ENCODE measurements at regions not wholly inside any gene's neighbourhood (a gene's known extent, or its start where the extent isn't known, plus 50 kb on each side); places are given as distances from the start of the nearest gene placed in this dataset.

DNA sequence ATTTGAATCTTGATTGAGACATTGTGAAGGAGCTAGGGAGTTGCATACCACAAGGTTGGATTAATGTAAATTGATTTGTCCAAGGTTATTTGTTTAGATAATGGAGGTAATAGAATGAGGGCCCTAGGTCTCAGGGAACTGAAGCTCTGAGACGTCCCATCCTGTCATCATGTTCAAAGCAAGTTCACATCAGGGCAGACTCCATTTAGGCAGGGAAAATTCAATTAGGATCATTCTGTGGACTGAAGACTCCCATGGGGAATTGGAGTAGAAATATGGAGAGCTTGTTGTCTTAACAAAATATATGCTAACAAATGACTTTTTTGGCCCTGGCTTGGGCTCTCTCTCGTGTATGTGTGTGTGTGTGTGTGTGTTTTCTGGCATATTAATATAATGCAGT is 722.0 kb upstream of the ADAMTS16 start:
- H3K4me2 ChIP-seq (ENCODE audit: low read length), result no peak overlapping the region

DNA sequence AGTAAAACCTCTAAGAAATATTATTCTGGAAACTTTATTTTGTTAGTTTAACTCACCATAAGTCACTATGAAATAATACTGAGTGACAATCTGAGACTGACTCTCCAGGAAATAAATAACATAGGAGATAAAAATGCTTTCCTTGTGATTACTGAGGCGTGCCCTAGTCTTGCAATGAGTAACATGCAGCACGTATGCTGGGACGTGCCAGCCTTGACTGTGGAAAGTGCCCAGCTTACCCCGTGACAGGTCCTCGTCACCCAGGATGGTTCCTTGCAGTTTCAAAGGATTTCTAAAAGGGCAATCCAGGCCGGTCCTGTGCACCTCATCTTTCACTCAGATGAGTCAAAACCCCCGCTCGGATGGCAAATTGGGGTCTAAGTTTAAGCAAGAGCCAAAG is 720.8 kb upstream of the ADAMTS16 start:
- Histone ChIP-seq H3K4me3 (ENCODE audit: low read depth, low read length) (no peak overlapping the region), H3K79me2 (no peaks in the 10 kb centered on the region), H3K27ac (no peak overlapping the region), H3K27me3 (ENCODE audit: control insufficient read depth, insufficient read depth, low read length) (no peaks in the 10 kb centered on the region), H3K9me3 (ENCODE audit: control insufficient read depth, low read length) (no peaks in the 10 kb centered on the region), H3K4me1 (no peaks in the 10 kb centered on the region), H3K36me3 (ENCODE audit: control insufficient read depth, insufficient read depth, low read length) (no peaks in the 10 kb centered on the region), H3K4me2 (ENCODE audit: low read length) (no peak overlapping the region), H2AFZ (no peak overlapping the region), H3K9ac (no peak overlapping the region)
- TF ChIP-seq, protein P1, sequence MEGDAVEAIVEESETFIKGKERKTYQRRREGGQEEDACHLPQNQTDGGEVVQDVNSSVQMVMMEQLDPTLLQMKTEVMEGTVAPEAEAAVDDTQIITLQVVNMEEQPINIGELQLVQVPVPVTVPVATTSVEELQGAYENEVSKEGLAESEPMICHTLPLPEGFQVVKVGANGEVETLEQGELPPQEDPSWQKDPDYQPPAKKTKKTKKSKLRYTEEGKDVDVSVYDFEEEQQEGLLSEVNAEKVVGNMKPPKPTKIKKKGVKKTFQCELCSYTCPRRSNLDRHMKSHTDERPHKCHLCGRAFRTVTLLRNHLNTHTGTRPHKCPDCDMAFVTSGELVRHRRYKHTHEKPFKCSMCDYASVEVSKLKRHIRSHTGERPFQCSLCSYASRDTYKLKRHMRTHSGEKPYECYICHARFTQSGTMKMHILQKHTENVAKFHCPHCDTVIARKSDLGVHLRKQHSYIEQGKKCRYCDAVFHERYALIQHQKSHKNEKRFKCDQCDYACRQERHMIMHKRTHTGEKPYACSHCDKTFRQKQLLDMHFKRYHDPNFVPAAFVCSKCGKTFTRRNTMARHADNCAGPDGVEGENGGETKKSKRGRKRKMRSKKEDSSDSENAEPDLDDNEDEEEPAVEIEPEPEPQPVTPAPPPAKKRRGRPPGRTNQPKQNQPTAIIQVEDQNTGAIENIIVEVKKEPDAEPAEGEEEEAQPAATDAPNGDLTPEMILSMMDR (IDR thresholded peaks at IDR 0.05), result no peak

More for the DNA sequence above, 722.0 kb upstream of the ADAMTS16 start:
- H3K27ac ChIP-seq, result no peak overlapping the region
- H3K9me3 ChIP-seq (ENCODE audit: control insufficient read depth, low read length), result no peaks in the 10 kb centered on the region
- H3K36me3 ChIP-seq (ENCODE audit: control insufficient read depth, insufficient read depth, low read length), result no peaks in the 10 kb centered on the region
- TF ChIP-seq, protein P1 (IDR thresholded peaks at IDR 0.05), result no peak
- no peak overlapping the region for H2AFZ ChIP-seq
- no peaks in the 10 kb centered on the region for H3K79me2 ChIP-seq
- no peak overlapping the region for H3K9ac ChIP-seq
- H3K27me3 ChIP-seq (ENCODE audit: control insufficient read depth, insufficient read depth, low read length), result no peaks in the 10 kb centered on the region
- H3K4me1 ChIP-seq, result no peaks in the 10 kb centered on the region
- H3K4me3 ChIP-seq (ENCODE audit: low read depth, low read length), result no peak overlapping the region

DNA sequence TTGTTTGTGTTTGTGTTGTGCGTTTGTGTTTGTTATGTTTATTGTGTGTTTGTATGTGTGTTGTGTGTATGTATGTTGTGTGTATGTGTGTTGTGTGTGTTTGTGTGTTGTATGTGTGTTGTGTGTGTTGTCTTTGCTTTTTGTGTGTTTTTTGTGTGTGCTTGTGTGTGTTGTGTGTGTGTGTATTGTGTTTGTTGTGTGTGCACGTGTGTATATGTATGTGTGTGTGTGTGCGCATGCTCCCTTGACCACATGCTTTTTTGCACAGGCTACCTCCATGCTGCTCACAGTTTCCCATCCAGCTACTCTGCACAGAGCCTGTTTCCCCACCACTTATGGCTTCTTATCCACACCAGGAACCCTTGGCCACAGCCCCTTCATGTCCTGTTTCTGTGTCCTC is 720.0 kb upstream of the ADAMTS16 start:
- TF ChIP-seq, protein P1 (IDR thresholded peaks at IDR 0.05), result no peak
- Histone ChIP-seq H3K4me2 (ENCODE audit: low read length) (no peak overlapping the region), H3K4me3 (ENCODE audit: low read depth, low read length) (no peak overlapping the region), H3K79me2 (no peaks in the 10 kb centered on the region), H3K27me3 (ENCODE audit: control insufficient read depth, insufficient read depth, low read length) (no peaks in the 10 kb centered on the region), H3K9ac (no peak overlapping the region), H3K36me3 (ENCODE audit: control insufficient read depth, insufficient read depth, low read length) (no peaks in the 10 kb centered on the region), H3K9me3 (ENCODE audit: control insufficient read depth, low read length) (no peaks in the 10 kb centered on the region), H2AFZ (no peak overlapping the region), H3K27ac (no peak overlapping the region), H3K4me1 (no peaks in the 10 kb centered on the region)

DNA sequence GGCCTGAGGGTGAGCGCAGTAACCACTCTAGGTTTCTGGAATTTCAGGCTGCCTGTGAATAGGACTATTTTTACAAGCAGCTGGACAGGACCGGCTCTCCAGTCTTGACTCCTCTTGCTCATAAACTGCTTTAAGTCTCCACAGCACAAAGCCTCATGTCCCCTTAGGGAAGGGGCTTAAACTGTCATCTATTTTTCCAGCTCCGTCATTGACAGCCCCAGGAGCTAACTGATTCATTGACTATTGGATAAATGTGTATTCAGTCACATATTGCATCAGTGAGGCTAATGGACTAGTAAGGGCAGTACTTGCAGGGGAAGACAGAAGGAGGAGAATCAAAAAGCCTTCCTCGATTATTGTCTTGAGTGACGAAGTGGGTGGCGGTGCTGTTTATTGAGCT is 719.4 kb upstream of the ADAMTS16 start:
- Histone ChIP-seq H3K4me2 (ENCODE audit: low read length) (no peak overlapping the region), H3K36me3 (ENCODE audit: control insufficient read depth, insufficient read depth, low read length) (no peaks in the 10 kb centered on the region), H3K4me1 (no peaks in the 10 kb centered on the region), H3K4me3 (ENCODE audit: low read depth, low read length) (no peak overlapping the region), H3K9ac (no peak overlapping the region), H2AFZ (no peak overlapping the region), H3K27me3 (ENCODE audit: control insufficient read depth, insufficient read depth, low read length) (no peaks in the 10 kb centered on the region), H3K79me2 (no peaks in the 10 kb centered on the region), H3K27ac (no peak overlapping the region), H3K9me3 (ENCODE audit: control insufficient read depth, low read length) (no peaks in the 10 kb centered on the region)
- TF ChIP-seq, protein P1 (IDR thresholded peaks at IDR 0.05), result no peak

DNA sequence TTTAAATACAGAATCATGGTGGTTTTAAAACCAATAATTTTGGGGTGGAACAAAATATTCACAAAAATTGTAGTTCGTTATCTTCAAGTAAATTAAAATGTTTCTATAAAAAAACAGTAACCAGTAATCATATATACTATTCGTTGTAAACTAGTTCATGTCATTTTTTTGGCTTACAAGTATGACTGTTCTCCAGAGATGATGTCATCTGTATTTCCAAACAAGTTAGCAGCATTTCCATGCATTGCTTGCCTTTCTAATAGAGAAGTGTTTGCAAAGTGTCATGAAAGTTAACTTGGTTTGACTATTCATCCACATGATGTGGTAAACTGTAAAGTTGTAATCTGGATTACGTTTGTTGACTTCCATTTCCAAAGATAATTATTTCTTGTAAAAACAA is 717.9 kb upstream of the ADAMTS16 start:
- Histone ChIP-seq H3K27me3 (ENCODE audit: control insufficient read depth, insufficient read depth, low read length) (no peaks in the 10 kb centered on the region), H3K9ac (no peak overlapping the region), H3K4me3 (ENCODE audit: low read depth, low read length) (no peak overlapping the region), H3K79me2 (no peaks in the 10 kb centered on the region), H3K36me3 (ENCODE audit: control insufficient read depth, insufficient read depth, low read length) (no peaks in the 10 kb centered on the region), H3K4me1 (no peaks in the 10 kb centered on the region), H2AFZ (no peak overlapping the region), H3K27ac (no peak overlapping the region), H3K9me3 (ENCODE audit: control insufficient read depth, low read length) (no peaks in the 10 kb centered on the region), H3K4me2 (ENCODE audit: low read length) (no peak overlapping the region)
- TF ChIP-seq, protein P1 (IDR thresholded peaks at IDR 0.05), result no peak
